GM12878 (cell line): ENCODE measurements at regions not wholly inside any gene's neighbourhood (a gene's known extent, or its start where the extent isn't known, plus 50 kb on each side); places are given as distances from the start of the nearest gene placed in this dataset.

Experiments
- ATAC-seq: fragments of 200-7000 bp; cut with Tn5 transposase; 3 replicates; pipeline ENCODE4 v1.9.1; 2020; ENCODE audit warnings: mild to moderate bottlenecking, moderate library complexity
- BruUV-seq: library from RNA; stranded (reverse); fragments of 400-500 nt; replicated peaks from 2 replicates; lab custom pipeline; 2021; lab: Mats Ljungman, UMichigan
- CTCF ChIA-PET: fragments of 300-600 bp; sonication (Branson Sonifier 250); formaldehyde crosslinking; extraction: SDS; loops from one replicate; lab custom pipeline; 2021; ENCODE audit warnings: inconsistent platforms; lab: Yijun Ruan, JAX
- POLR2A ChIA-PET: fragments of 350-600 bp; formaldehyde crosslinking; extraction: SDS; loops from one replicate; lab custom pipeline; 2021; ENCODE audit warnings: inconsistent platforms; lab: Charles Lee
- RAD21 ChIA-PET: fragments of 300-600 bp; sonication (Branson Sonifier 250); formaldehyde crosslinking; loops from one replicate; lab custom pipeline; 2023; ENCODE audit warnings: antibody characterized with exemption; ENCODE audit not compliant: unreplicated experiment; lab: Charles Lee
- SMC1A ChIA-PET: fragments of 300-600 bp; sonication (Branson Sonifier 250); formaldehyde crosslinking; loops from one replicate; lab custom pipeline; 2023; ENCODE audit not compliant: unreplicated experiment, uncharacterized antibody; lab: Charles Lee
- DNase-seq: peaks from one replicate; pipeline ENCODE4 v3.0.0-alpha.2; 2011; ENCODE audit warnings: low read depth, low spot score
- FAIRE-seq: peaks from 3 replicates; lab custom pipeline; 2011; peaks lifted over from hg19 to GRCh38; lab: Jason Lieb, UNC
- H2AFZ ChIP-seq: 2 replicates; pipeline ENCODE4 v1.6.0; 2011; ENCODE audit warnings: low read depth, low read length, control low read depth; ENCODE audit not compliant: control insufficient read depth
- H3K27ac ChIP-seq: 2 replicates; pipeline ENCODE4 v1.5.1; 2011; ENCODE audit warnings: control low read depth; ENCODE audit not compliant: control insufficient read depth, insufficient read depth
- H3K27me3 ChIP-seq, 2 experiments: replicated peaks in 1 of 2; 2 replicates each; pipeline versions ENCODE4 v1.6.0 to v1.6.1; 2011; ENCODE audit warnings: low read length in 1 of 2; ENCODE audit not compliant: control insufficient read depth in 2 of 2, insufficient read depth in 2 of 2
- H3K36me3 ChIP-seq, 2 experiments: 2 replicates each; pipeline ENCODE4 v1.5.1; 2011; ENCODE audit warnings: low read length in 1 of 2; ENCODE audit not compliant: control insufficient read depth in 2 of 2, insufficient read depth in 2 of 2
- H3K4me1 ChIP-seq: 2 replicates; pipeline ENCODE4 v1.6.1; 2011; ENCODE audit warnings: mild to moderate bottlenecking, low read length, moderate library complexity, mixed read lengths; ENCODE audit not compliant: control insufficient read depth, insufficient read depth
- H3K4me2 ChIP-seq: 2 replicates; pipeline ENCODE4 v1.6.0; 2011; ENCODE audit warnings: control low read depth; ENCODE audit not compliant: control insufficient read depth, insufficient read depth
- H3K4me3 ChIP-seq: fragments of 200-600 bp; sonication (generic); 2 replicates; pipeline ENCODE4 v1.5.1; 2016
- H3K79me2 ChIP-seq: 2 replicates; pipeline ENCODE4 v1.6.0; 2011; ENCODE audit warnings: low read length; ENCODE audit not compliant: control insufficient read depth, insufficient read depth
- H3K9ac ChIP-seq: 2 replicates; pipeline ENCODE4 v1.8.0; 2011; ENCODE audit warnings: low read length, control low read depth, mixed read lengths; ENCODE audit not compliant: control insufficient read depth, insufficient read depth
- H3K9me3 ChIP-seq: replicated peaks from 3 replicates; pipeline ENCODE4 v1.5.1; 2011; ENCODE audit warnings: mild to moderate bottlenecking, low read length; ENCODE audit not compliant: control insufficient read depth, insufficient read depth
- H4K20me1 ChIP-seq: 2 replicates; pipeline ENCODE4 v1.6.0; 2011; ENCODE audit not compliant: control insufficient read depth, insufficient read depth
- ASH2L ChIP-seq: fragments of 300-600, 200-600 bp; sonication (generic); IDR thresholded peaks from 2 replicates; pipeline ENCODE4 v1.6.1; 2017; ENCODE audit warnings: low read depth, mild to moderate bottlenecking, borderline replicate concordance
- E4F1 ChIP-seq: fragments of 450-650 bp; IDR thresholded peaks from 2 replicates; pipeline ENCODE4 v1.6.1; 2018; ENCODE audit warnings: borderline replicate concordance, mild to moderate bottlenecking; ENCODE audit not compliant: partially characterized antibody
- FOS ChIP-seq: IDR thresholded peaks from 3 replicates; pipeline ENCODE4 v1.6.1; 2011; ENCODE audit warnings: borderline replicate concordance; ENCODE audit not compliant: insufficient read length; ENCODE audit errors: extremely low read depth
- HSF1 ChIP-seq: fragments of 150-350 bp; IDR thresholded peaks from 2 replicates; pipeline ENCODE4 v1.6.1; 2014; ENCODE audit warnings: mild to moderate bottlenecking, low read depth, low read length
- MEF2B ChIP-seq: fragments of 450-650 bp; IDR thresholded peaks from 2 replicates; pipeline ENCODE4 v1.6.1; 2018; ENCODE audit warnings: mild to moderate bottlenecking, moderate library complexity; ENCODE audit not compliant: partially characterized antibody, poor library complexity, severe bottlenecking
- MTA2 ChIP-seq: fragments of 450-650 bp; IDR thresholded peaks from 2 replicates; pipeline ENCODE4 v1.6.1; 2016; ENCODE audit warnings: low read depth, mild to moderate bottlenecking, moderate library complexity
- MXI1 ChIP-seq: fragments of 150-350 bp; IDR thresholded peaks from 2 replicates; pipeline ENCODE4 v1.6.1; 2011; ENCODE audit warnings: low read depth, mild to moderate bottlenecking, inconsistent platforms, low read length, improper control_type of control experiment
- RUNX3 ChIP-seq: IDR thresholded peaks from 2 replicates; pipeline ENCODE4 v1.6.1; 2012; ENCODE audit warnings: low read length, inconsistent platforms
- SIX5 ChIP-seq: IDR thresholded peaks from 2 replicates; pipeline ENCODE4 v1.6.1; 2011; ENCODE audit warnings: mild to moderate bottlenecking, low read depth, low read length, moderate library complexity; ENCODE audit not compliant: severe bottlenecking
- ZNF24 ChIP-seq: fragments of 450-650 bp; IDR thresholded peaks from 2 replicates; pipeline ENCODE4 v1.6.1; 2017; ENCODE audit warnings: antibody characterized with exemption, mild to moderate bottlenecking
- ZNF622 ChIP-seq: fragments of 450-650 bp; IDR thresholded peaks from 2 replicates; pipeline ENCODE4 v1.6.1; 2017; ENCODE audit warnings: mild to moderate bottlenecking, inconsistent platforms
- WGBS: methylation state at CpG from one replicate; pipeline ENCODE4 v1.1.6; 2016; ENCODE audit warnings: low lambda C conversion rate; ENCODE audit not compliant: insufficient replicate concordance, insufficient coverage; ENCODE audit errors: missing lambda C conversion rate; 5-methylcytosine and 5-hydroxymethylcytosine counted together
- in situ Hi-C: fragments of 300-500 bp; cut with MboI; formaldehyde crosslinking; loops from 9 replicates; pipeline ENCODE4 v1.14.3; 2018; ENCODE audit warnings: mixed read lengths
- intact Hi-C: fragments of 100-400 bp; cut with micrococcal nuclease; formaldehyde crosslinking; loops from one replicate; pipeline ENCODE4 v1.14.2; 2022; ENCODE audit not compliant: unreplicated experiment

DNA sequence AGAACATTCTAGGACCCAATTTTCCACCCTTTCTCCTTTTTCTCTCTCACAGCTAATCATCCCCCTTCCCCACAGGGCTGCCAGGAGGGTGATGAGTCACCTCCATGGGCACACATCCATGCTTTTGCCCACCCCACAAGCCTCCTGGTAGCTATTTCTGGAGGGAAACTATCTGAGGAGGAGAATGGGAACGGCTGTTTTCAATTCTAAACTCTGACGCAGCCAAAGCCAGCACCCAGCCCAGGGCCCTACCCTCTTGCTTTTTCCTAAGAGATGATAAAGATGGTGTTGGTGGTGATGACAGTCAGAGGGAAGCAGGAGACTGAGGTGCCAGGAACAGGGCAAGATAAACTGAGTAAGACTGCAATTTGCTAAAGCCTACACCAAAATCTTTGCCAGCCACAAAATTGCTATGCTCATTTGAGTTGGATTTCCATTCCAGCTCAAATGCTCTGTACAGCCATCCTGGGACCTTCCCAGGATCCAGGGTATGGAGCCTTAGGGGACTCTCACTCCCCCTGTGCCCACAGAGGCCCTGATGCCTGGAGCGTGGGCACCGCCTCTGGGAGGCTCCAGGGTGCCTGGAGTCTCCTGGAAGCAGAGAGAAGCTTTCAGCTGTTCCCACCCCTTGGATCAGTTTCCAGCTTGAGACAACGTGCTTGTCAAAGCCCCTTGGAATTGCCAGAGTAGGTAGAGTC is 62.0 kb upstream of the FZD7 start:
- Histone ChIP-seq H3K4me1 (no peaks in the 10 kb centered on the region), H3K4me2 (no peak overlapping the region), H2AFZ (no peak overlapping the region), H3K36me3 (no peaks in the 10 kb centered on the region), H3K9me3 (no peaks in the 10 kb centered on the region), H3K27me3 (no peaks in the 10 kb centered on the region), H3K4me3 (no peak overlapping the region), H4K20me1 (no peaks in the 10 kb centered on the region), H3K27ac (no peak overlapping the region), H3K79me2 (no peaks in the 10 kb centered on the region)
- POLR2A ChIA-PET = interaction anchor here (0.6 kb wide), 1 partner anchor 492 kb away, joined by 4 read pairs; no protein-coding TSS in a partner anchor
- SMC1A ChIA-PET = interaction anchor here (1.2 kb wide), 1 partner anchor 16 kb away, joined by 3 read pairs; no protein-coding TSS in a partner anchor
- ATAC-seq (no peak), DNase-seq (no peak)
- in situ Hi-C loops = no loop called here
- CTCF ChIA-PET = interaction anchor here (3.1 kb wide), 1 partner anchor 112 kb away, joined by 11 read pairs; no protein-coding TSS in a partner anchor
- 21% methylated on average over 5 of the region's 5 CpGs for WGBS
- no TSS peak for BruUV-seq
- no peak for TF ChIP-seq ASH2L
- no peak for TF ChIP-seq MXI1
- no peak for TF ChIP-seq MTA2
- no peak for TF ChIP-seq MEF2B
- no peak for TF ChIP-seq SIX5
- no peak for TF ChIP-seq ZNF622
- TF ChIP-seq E4F1 = no peak
- no peak for TF ChIP-seq RUNX3
- no peak for TF ChIP-seq FOS
- no peak for TF ChIP-seq HSF1
- TF ChIP-seq ZNF24 = no peak
- TF ChIP-seq, all 136 proteins: peak for 0
- H3K9ac ChIP-seq = no peak overlapping the region
- intact Hi-C loops = no loop called here
- RAD21 ChIA-PET = no interaction called here
- no peak for FAIRE-seq
